KMS-11 (cell line): ENCODE measurements at regions not wholly inside any gene's neighbourhood (a gene's known extent, or its start where the extent isn't known, plus 50 kb on each side); places are given as distances from the start of the nearest gene placed in this dataset.

Experiments used
- H2AFZ ChIP-seq: fragments of 200-600 bp; sonication (generic); 2 replicates; pipeline ENCODE4 v1.6.1; 2016; ENCODE audit warnings: antibody characterized with exemption, mixed run types, low read depth
- H3K27ac ChIP-seq: fragments of 200-600 bp; sonication (generic); 2 replicates; pipeline ENCODE4 v1.6.1; 2016; ENCODE audit warnings: mild to moderate bottlenecking, mixed run types
- H3K27me3 ChIP-seq: fragments of 200-600 bp; sonication (generic); 2 replicates; pipeline ENCODE4 v1.6.1; 2017; ENCODE audit warnings: mild to moderate bottlenecking, low read depth, mixed run types, moderate library complexity; ENCODE audit not compliant: insufficient read depth
- H3K36me3 ChIP-seq: fragments of 200-600 bp; sonication (generic); 2 replicates; pipeline ENCODE4 v1.6.1; 2017; ENCODE audit warnings: mild to moderate bottlenecking, mixed run types; ENCODE audit not compliant: insufficient read depth
- H3K4me1 ChIP-seq: fragments of 200-600 bp; sonication (generic); 2 replicates; pipeline ENCODE4 v1.6.1; 2016; ENCODE audit warnings: mild to moderate bottlenecking, low read depth, mixed run types; ENCODE audit not compliant: poor library complexity, severe bottlenecking
- H3K4me2 ChIP-seq: fragments of 200-600 bp; sonication (generic); 2 replicates; pipeline ENCODE4 v1.7.0; 2016; ENCODE audit warnings: mild to moderate bottlenecking, mixed run types
- H3K4me3 ChIP-seq: fragments of 200-600 bp; sonication (generic); IDR thresholded peaks from 2 replicates; pipeline ENCODE4 v1.6.1; 2017; ENCODE audit warnings: low read depth, low read length, mixed read lengths; ENCODE audit not compliant: insufficient read depth
- H3K79me2 ChIP-seq: fragments of 200-600 bp; sonication (generic); 2 replicates; pipeline ENCODE4 v1.6.1; 2016; ENCODE audit warnings: low read depth, mixed run types; ENCODE audit not compliant: insufficient read depth
- H3K9ac ChIP-seq: fragments of 200-600 bp; sonication (generic); 2 replicates; pipeline ENCODE4 v1.6.1; 2016; ENCODE audit warnings: mild to moderate bottlenecking, mixed run types
- H4K20me1 ChIP-seq: fragments of 200-600 bp; sonication (generic); 2 replicates; pipeline ENCODE4 v1.6.1; 2016; ENCODE audit warnings: mild to moderate bottlenecking, mixed run types; ENCODE audit not compliant: insufficient read depth
- TF ChIP-seq, protein P1 (sequence below): fragments of 200-600 bp; sonication (generic); conservative IDR thresholded peaks from 2 replicates; pipeline ENCODE4 v1.6.1; 2017; ENCODE audit warnings: low read depth, mild to moderate bottlenecking, antibody characterized with exemption, low read length, moderate library complexity, mixed read lengths

GRCh38 chr1:157291083-157291482 is 152.9 kb upstream of the ETV3 start:
- Histone ChIP-seq H4K20me1 (no peaks in the 10 kb centered on the region), H2AFZ (no peak overlapping the region), H3K27me3 (no peaks in the 10 kb centered on the region), H3K36me3 (no peaks in the 10 kb centered on the region), H3K79me2 (no peaks in the 10 kb centered on the region), H3K27ac (no peak overlapping the region), H3K9ac (no peak overlapping the region), H3K4me3 (no peak overlapping the region), H3K4me2 (no peak overlapping the region), H3K4me1 (no peaks in the 10 kb centered on the region)
- TF ChIP-seq, protein P1, sequence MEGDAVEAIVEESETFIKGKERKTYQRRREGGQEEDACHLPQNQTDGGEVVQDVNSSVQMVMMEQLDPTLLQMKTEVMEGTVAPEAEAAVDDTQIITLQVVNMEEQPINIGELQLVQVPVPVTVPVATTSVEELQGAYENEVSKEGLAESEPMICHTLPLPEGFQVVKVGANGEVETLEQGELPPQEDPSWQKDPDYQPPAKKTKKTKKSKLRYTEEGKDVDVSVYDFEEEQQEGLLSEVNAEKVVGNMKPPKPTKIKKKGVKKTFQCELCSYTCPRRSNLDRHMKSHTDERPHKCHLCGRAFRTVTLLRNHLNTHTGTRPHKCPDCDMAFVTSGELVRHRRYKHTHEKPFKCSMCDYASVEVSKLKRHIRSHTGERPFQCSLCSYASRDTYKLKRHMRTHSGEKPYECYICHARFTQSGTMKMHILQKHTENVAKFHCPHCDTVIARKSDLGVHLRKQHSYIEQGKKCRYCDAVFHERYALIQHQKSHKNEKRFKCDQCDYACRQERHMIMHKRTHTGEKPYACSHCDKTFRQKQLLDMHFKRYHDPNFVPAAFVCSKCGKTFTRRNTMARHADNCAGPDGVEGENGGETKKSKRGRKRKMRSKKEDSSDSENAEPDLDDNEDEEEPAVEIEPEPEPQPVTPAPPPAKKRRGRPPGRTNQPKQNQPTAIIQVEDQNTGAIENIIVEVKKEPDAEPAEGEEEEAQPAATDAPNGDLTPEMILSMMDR, result no peak

GRCh38 chr1:157289424-157290105 is 151.4 kb upstream of the ETV3 start:
- Histone ChIP-seq H3K4me2 (no peak overlapping the region), H3K4me3 (no peak overlapping the region), H2AFZ (no peak overlapping the region), H3K36me3 (no peaks in the 10 kb centered on the region), H3K4me1 (no peaks in the 10 kb centered on the region), H3K9ac (no peak overlapping the region), H3K27me3 (no peaks in the 10 kb centered on the region), H3K27ac (no peak overlapping the region), H4K20me1 (no peaks in the 10 kb centered on the region), H3K79me2 (no peaks in the 10 kb centered on the region)
- TF ChIP-seq, protein P1, result no peak

DNA sequence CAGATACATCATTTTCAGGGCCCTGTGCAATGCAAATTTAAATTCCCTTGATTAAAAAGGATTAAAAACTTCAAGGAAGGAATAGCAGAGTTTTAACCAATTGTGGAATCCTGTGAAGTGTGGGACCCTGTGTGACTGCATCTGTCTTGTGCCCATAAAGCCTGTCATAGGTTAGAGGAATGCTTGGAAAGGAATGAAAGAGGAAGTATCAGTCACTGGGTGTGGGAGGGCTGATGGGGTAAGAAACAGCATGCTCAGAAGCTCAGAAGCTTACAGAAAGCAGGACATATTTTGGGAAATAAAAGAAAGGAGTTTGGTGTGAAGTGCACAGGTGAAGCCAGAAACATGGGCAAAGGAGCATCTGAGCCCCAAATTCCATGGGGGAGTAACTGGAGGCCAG is 150.8 kb upstream of the ETV3 start:
- H3K27me3 ChIP-seq, result no peaks in the 10 kb centered on the region
- TF ChIP-seq, protein P1, result no peak
- H3K4me2 ChIP-seq, result no peak overlapping the region

GRCh38 chr1:157288492-157288891 is 150.3 kb upstream of the ETV3 start:
- Histone ChIP-seq H3K9ac (no peak overlapping the region), H4K20me1 (no peaks in the 10 kb centered on the region), H3K4me3 (no peak overlapping the region), H3K4me1 (no peaks in the 10 kb centered on the region), H3K36me3 (no peaks in the 10 kb centered on the region), H2AFZ (no peak overlapping the region), H3K79me2 (no peaks in the 10 kb centered on the region), H3K4me2 (no peak overlapping the region), H3K27ac (no peak overlapping the region), H3K27me3 (no peaks in the 10 kb centered on the region)
- TF ChIP-seq, protein P1, result no peak

More for the DNA sequence above, 150.8 kb upstream of the ETV3 start:
- H3K79me2 ChIP-seq, result no peaks in the 10 kb centered on the region
- no peak overlapping the region for H3K4me3 ChIP-seq
- no peaks in the 10 kb centered on the region for H3K36me3 ChIP-seq
- H4K20me1 ChIP-seq, result no peaks in the 10 kb centered on the region
- H3K9ac ChIP-seq, result no peak overlapping the region
- no peak overlapping the region for H3K27ac ChIP-seq
- no peak overlapping the region for H2AFZ ChIP-seq
- no peaks in the 10 kb centered on the region for H3K4me1 ChIP-seq
